ENCODE measurements at regions not wholly inside any gene's neighbourhood (a gene's known extent, or its start where the extent isn't known, plus 50 kb on each side); places are given as distances from the start of the nearest gene placed in this dataset.

DNA sequence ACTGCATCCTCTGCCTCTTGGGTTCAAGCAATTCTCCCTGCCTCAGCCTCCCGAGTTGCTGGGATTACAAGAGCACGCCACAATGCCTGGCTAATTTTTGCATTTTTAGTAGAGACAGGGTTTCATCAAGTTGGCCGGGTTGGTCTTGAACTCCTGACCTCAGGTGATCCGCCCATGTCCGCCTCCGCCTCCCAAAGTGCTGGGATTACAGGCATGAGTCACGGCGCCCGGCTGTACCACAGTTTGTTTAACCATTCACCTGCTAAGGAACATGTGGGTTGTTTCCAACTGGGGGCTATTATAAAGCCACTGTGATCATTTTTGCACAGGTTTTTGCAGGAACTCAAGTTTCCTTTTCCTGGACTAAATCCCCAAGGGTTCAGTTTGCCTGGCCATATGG, 123.2 kb upstream of the RAP2B start:
- DNase-seq (ENCODE audit: insufficient read length, low spot score) (no peak), FAIRE-seq (no peak)
- TF ChIP-seq, protein P1, sequence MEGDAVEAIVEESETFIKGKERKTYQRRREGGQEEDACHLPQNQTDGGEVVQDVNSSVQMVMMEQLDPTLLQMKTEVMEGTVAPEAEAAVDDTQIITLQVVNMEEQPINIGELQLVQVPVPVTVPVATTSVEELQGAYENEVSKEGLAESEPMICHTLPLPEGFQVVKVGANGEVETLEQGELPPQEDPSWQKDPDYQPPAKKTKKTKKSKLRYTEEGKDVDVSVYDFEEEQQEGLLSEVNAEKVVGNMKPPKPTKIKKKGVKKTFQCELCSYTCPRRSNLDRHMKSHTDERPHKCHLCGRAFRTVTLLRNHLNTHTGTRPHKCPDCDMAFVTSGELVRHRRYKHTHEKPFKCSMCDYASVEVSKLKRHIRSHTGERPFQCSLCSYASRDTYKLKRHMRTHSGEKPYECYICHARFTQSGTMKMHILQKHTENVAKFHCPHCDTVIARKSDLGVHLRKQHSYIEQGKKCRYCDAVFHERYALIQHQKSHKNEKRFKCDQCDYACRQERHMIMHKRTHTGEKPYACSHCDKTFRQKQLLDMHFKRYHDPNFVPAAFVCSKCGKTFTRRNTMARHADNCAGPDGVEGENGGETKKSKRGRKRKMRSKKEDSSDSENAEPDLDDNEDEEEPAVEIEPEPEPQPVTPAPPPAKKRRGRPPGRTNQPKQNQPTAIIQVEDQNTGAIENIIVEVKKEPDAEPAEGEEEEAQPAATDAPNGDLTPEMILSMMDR (IDR thresholded peaks at IDR 0.05; ENCODE audit: insufficient read depth, missing control alignments): no peak

DNA sequence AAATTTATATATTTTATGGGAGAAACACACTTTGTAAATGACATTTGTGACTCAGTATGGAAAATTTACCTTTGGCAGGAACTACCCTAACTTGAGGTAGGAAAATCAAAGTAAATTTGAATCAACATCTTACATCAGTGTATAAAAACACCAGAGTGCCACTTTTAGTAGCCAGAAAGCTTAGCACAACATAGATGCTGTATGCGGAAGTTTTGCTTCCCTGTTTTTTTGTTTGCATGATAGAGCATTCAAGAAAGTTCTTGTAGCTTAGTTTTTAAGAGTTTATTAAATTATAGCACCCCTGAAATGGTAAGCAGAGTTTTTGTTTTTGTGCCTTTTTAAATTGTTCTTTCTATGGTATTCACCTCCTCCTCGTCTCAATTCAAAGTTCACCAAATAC, 120.8 kb upstream of the RAP2B start:
- TF ChIP-seq, protein P1 (IDR thresholded peaks at IDR 0.05; ENCODE audit: insufficient read depth, missing control alignments): no peak

DNA sequence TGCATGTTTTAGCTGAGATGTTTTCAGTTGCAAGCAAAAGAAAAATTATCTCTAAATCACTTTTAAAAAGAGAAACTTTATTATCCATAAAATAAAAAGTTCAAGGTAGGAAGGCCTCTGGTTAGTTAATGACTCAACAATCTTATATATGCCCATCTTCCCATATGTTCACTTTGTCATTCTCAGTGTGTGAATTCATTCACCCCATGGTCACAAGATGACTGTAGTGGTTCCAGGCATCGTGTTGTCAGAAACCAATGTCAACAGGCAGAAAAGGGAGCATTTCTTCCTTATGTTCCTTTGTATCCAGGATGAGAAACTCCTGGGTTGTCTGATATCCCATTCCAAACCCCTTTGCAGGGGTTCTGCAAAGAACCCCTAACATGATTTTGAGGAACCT, 119.9 kb upstream of the RAP2B start:
- FAIRE-seq: no peak
- no peak for DNase-seq (ENCODE audit: insufficient read length, low spot score)
- TF ChIP-seq, protein P1 (IDR thresholded peaks at IDR 0.05; ENCODE audit: insufficient read depth, missing control alignments): no peak

More for the DNA sequence above, 120.8 kb upstream of the RAP2B start:
- FAIRE-seq (no peak), DNase-seq (ENCODE audit: insufficient read length, low spot score) (no peak)

DNA sequence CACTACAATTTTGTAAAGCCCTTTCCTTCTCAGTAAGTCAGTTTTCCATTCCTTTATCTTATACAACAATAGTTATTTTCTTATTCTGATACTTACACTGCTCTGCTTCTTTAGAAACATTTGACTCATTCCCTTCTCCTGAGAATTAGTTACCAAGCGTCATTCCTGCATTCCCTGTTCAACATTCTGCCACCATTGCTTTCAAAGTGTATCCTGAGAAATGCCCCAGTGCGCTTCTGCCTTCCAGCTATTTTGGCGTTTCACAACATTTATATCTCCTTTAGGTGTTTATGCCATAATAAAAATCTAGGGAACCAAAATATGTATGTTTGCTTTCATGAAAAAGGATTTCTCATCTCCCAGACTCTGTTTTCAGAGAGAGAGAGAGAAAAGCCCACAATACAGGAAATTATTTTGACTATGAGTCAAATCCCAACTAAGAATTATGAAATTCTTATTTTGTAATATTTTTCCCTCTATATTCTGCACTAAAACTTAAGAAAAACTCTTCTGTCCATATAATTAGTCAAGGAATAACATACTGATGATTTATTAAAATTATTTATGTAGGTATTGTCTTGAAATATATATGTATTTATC, 118.2 kb upstream of the RAP2B start:
- FAIRE-seq (no peak), DNase-seq (ENCODE audit: insufficient read length, low spot score) (no peak)
- TF ChIP-seq, protein P1 (IDR thresholded peaks at IDR 0.05; ENCODE audit: insufficient read depth, missing control alignments): no peak

DNA sequence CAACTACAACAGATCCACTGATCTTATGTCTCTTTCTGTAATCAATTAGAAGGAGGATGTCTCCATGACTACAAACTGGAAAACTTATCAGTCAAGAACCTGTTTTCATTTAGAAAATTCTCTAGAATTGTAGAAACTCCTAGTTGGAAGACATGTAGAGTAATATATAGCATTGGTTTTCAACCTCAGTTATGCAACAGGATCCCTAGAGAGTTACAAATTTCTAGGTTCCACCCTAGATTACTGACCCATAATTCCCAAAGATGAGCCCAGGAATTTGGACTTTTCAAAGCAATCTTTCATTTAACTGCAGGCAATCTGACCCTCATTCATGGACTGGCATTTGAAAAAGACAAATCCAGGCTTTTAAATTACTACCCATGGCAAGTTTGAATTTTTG, 116.9 kb upstream of the RAP2B start:
- DNase-seq (ENCODE audit: insufficient read length, low spot score): no peak
- TF ChIP-seq, protein P1 (IDR thresholded peaks at IDR 0.05; ENCODE audit: insufficient read depth, missing control alignments): no peak
- no peak for FAIRE-seq

DNA sequence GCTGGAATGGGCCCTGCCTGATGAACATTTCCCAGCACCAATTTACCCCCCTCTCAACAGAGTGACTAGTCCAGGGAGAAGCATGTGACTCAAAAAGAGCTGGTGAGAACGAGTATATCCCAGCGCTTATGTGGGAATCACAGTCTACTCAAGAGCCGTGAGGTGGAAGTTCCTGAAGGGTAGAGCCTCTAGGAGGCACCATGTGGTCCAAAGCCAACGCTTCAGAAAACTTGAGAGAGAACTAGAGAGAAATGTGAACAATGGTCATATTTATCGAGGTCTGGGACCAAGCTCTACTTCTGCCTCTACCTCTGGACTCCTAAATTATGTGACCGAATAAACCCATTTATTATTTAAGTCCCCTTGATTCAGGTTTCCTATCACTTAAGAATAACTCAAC, 111.0 kb upstream of the RAP2B start:
- no peak for DNase-seq (ENCODE audit: insufficient read length, low spot score)

More for the DNA sequence above, 111.0 kb upstream of the RAP2B start:
- TF ChIP-seq, protein P1 (IDR thresholded peaks at IDR 0.05; ENCODE audit: insufficient read depth, missing control alignments): no peak
- FAIRE-seq: no peak

Data from D721Med (cell line).